Lung (tissue), 11 donors: ENCODE measurements at regions not wholly inside any gene's neighbourhood (a gene's known extent, or its start where the extent isn't known, plus 50 kb on each side); places are given as distances from the start of the nearest gene placed in this dataset.

Source experiments
- ATAC-seq: fragments of 200-7000 bp; cut with Tn5 transposase; one replicate; pipeline ENCODE4 v1.9.1; 2020; ENCODE audit warnings: moderate number of reproducible peaks; ENCODE audit not compliant: insufficient read depth, low FRiP score
- DNase-seq, 3 donors: peaks; one replicate each; pipeline ENCODE4 v3.0.0-alpha.2; 2013 to 2017
- H3K27ac ChIP-seq, 2 donors: one replicate each; pipeline ENCODE4 v1.5.1; 2013; ENCODE audit warnings: mild to moderate bottlenecking in 2 of 2, moderate library complexity in 2 of 2, control low read depth in 1 of 2, inconsistent platforms in 1 of 2, low read depth in 1 of 2, low read length in 1 of 2
- H3K27me3 ChIP-seq, 3 donors: one replicate each; pipeline ENCODE4 v1.5.1; 2013; ENCODE audit warnings: low read length in 2 of 3; ENCODE audit not compliant: control insufficient read depth in 3 of 3, insufficient read depth in 3 of 3
- H3K36me3 ChIP-seq, 4 donors: one replicate each; pipeline ENCODE4 v1.5.1; 2013; ENCODE audit warnings: low read length in 4 of 4, mild to moderate bottlenecking in 1 of 4, moderate library complexity in 1 of 4; ENCODE audit not compliant: control insufficient read depth in 4 of 4, insufficient read depth in 4 of 4
- H3K4me1 ChIP-seq, 5 donors: one replicate each; pipeline ENCODE4 v1.5.1; 2013; ENCODE audit warnings: low read length in 5 of 5, mild to moderate bottlenecking in 2 of 5, moderate library complexity in 1 of 5; ENCODE audit not compliant: control insufficient read depth in 5 of 5, insufficient read depth in 5 of 5
- H3K4me3 ChIP-seq: one replicate; pipeline ENCODE4 v1.5.1; 2013; ENCODE audit warnings: mild to moderate bottlenecking, control low read depth, moderate library complexity
- H3K9ac ChIP-seq, 2 donors: one replicate each; pipeline ENCODE4 v1.5.1; 2013; ENCODE audit warnings: low read length in 2 of 2, control low read depth in 1 of 2; ENCODE audit not compliant: insufficient read depth in 1 of 2
- H3K9me3 ChIP-seq, 4 donors: one replicate each; pipeline ENCODE4 v1.5.1; 2013; ENCODE audit warnings: low read length in 3 of 4, mild to moderate bottlenecking in 1 of 4, moderate library complexity in 1 of 4; ENCODE audit not compliant: control insufficient read depth in 4 of 4, insufficient read depth in 3 of 4
- CTCF ChIP-seq: IDR thresholded peaks from 2 replicates; pipeline ENCODE4 v1.5.1; 2012; ENCODE audit warnings: mild to moderate bottlenecking; ENCODE audit errors: control extremely low read depth, extremely low read depth
- WGBS, 2 donors: extraction: QIAGEN DNeasy Blood & Tissue Kit; methylation state at CpG; one replicate each; pipeline ENCODE4 v1.1.7; 2013; 5-methylcytosine and 5-hydroxymethylcytosine counted together
- donor health status: control.
- donor health status: control.
- donor health status: Bipolar disorder and iron deficiency.
- donor health status: healthy.
- donor health status: DM: yes; HTN: yes; CAD: no.

GRCh38 chr12:31785318-31785717 lies 56.5 kb upstream of the AMN1 start:
- H3K4me1 ChIP-seq = no peaks in the 10 kb centered on the region
- H3K36me3 ChIP-seq = no peaks in the 10 kb centered on the region
- 80 to 84% methylated on average over 2 of the region's 2 CpGs for WGBS, 2 donors
- peaks cover 0 to 4% (median 0%) of the 10 kb centered on the region in 4 donors for H3K9me3 ChIP-seq
- H3K4me3 ChIP-seq = no peak overlapping the region
- no peak overlapping the region for H3K27ac ChIP-seq
- no peaks in the 10 kb centered on the region for H3K27me3 ChIP-seq
- ATAC-seq (no peak), DNase-seq (peak in 1 of 3 donors; percentile 17)
- TF ChIP-seq CTCF = no peak
- H3K9ac ChIP-seq = no peak overlapping the region

- ATAC-seq (no peak), DNase-seq (peak in 2 of 3 donors; percentile 18 to 19)
- Histone ChIP-seq H3K4me1 (no peaks in the 10 kb centered on the region), H3K9ac (no peak overlapping the region), H3K27ac (no peak overlapping the region), H3K27me3 (no peaks in the 10 kb centered on the region), H3K4me3 (no peak overlapping the region), H3K9me3 (peaks cover 0 to 4% (median 0%) of the 10 kb centered on the region in 4 donors), H3K36me3 (no peaks in the 10 kb centered on the region)
- no peak for TF ChIP-seq CTCF
- 77% methylated on average over 3 of the region's 3 CpGs for WGBS, 2 donors
These were observed 55.3 kb upstream of the AMN1 start for GRCh38 chr12:31783996-31784645.

- 92 to 100% methylated on average over 1 of the region's 1 CpG for WGBS, 2 donors
- ATAC-seq = no peak
- no peak overlapping the region for H3K4me3 ChIP-seq
- no peaks in the 10 kb centered on the region for H3K36me3 ChIP-seq
- no peak for DNase-seq
- no peaks in the 10 kb centered on the region for H3K27me3 ChIP-seq
- no peak overlapping the region for H3K9ac ChIP-seq
- no peak overlapping the region for H3K27ac ChIP-seq
- H3K4me1 ChIP-seq = no peaks in the 10 kb centered on the region
- H3K9me3 ChIP-seq = peaks cover 0 to 4% (median 0%) of the 10 kb centered on the region in 4 donors
- TF ChIP-seq CTCF = no peak
These were observed 54.7 kb upstream of the AMN1 start for GRCh38 chr12:31783556-31783955.
